IMR-90 (cell line): ENCODE measurements at regions not wholly inside any gene's neighbourhood (a gene's known extent, or its start where the extent isn't known, plus 50 kb on each side); places are given as distances from the start of the nearest gene placed in this dataset.

Experiments used
- ATAC-seq: fragments of 200-7000 bp; cut with Tn5 transposase; 2 replicates; pipeline ENCODE4 v1.9.1; 2020; ENCODE audit warnings: low read depth, mild to moderate bottlenecking, moderate library complexity
- BruUV-seq: library from RNA; stranded (reverse); fragments of 400-500 nt; replicated peaks from 2 replicates; lab custom pipeline; 2021; lab: Mats Ljungman, UMichigan
- CTCF ChIA-PET: fragments of 300-600 bp; formaldehyde crosslinking; extraction: SDS; loops from one replicate; lab custom pipeline; 2021; ENCODE audit warnings: antibody characterized with exemption; lab: Yijun Ruan, JAX
- POLR2A ChIA-PET: fragments of 300-600 bp; sonication (Branson Sonifier 250); formaldehyde crosslinking; loops from one replicate; lab custom pipeline; 2022; ENCODE audit warnings: antibody characterized with exemption; ENCODE audit not compliant: unreplicated experiment; lab: Charles Lee
- DNase-seq: peaks from one replicate; pipeline ENCODE4 v3.0.0; 2013
- H2AFZ ChIP-seq: replicated peaks from 2 replicates; pipeline ENCODE3; 2013; ENCODE audit warnings: low read length, mild to moderate bottlenecking; ENCODE audit not compliant: poor library complexity
- H2AK5ac ChIP-seq: 2 replicates; pipeline ENCODE4 v1.6.1; 2013; ENCODE audit warnings: low read depth, low read length, inconsistent platforms
- H2AK9ac ChIP-seq: replicated peaks from 2 replicates; pipeline ENCODE3; 2013; ENCODE audit warnings: mild to moderate bottlenecking, low read depth, low read length, moderate library complexity; ENCODE audit not compliant: poor library complexity
- H2BK120ac ChIP-seq: 2 replicates; pipeline ENCODE4 v1.6.1; 2013; ENCODE audit warnings: low read depth, low read length, inconsistent platforms
- H2BK15ac ChIP-seq: 3 replicates; pipeline ENCODE4 v1.6.1; 2013; ENCODE audit warnings: low read depth, low read length, inconsistent platforms
- H2BK20ac ChIP-seq: 2 replicates; pipeline ENCODE4 v1.6.1; 2013; ENCODE audit warnings: low read depth, mild to moderate bottlenecking, inconsistent platforms, low read length, moderate library complexity
- H2BK5ac ChIP-seq: 2 replicates; pipeline ENCODE4 v1.6.1; 2013; ENCODE audit warnings: mild to moderate bottlenecking, low read depth, low read length, inconsistent platforms; ENCODE audit not compliant: poor library complexity, severe bottlenecking
- H3K14ac ChIP-seq: replicated peaks from 2 replicates; pipeline ENCODE4 v1.6.1; 2013; ENCODE audit warnings: low read depth, low read length, inconsistent platforms
- H3K18ac ChIP-seq: 2 replicates; pipeline ENCODE4 v1.6.1; 2013; ENCODE audit warnings: low read depth, low read length, control low read depth
- H3K23ac ChIP-seq: 2 replicates; pipeline ENCODE4 v1.6.1; 2013; ENCODE audit warnings: low read depth, low read length, inconsistent platforms
- H3K27ac ChIP-seq: 2 replicates; pipeline ENCODE4 v1.5.1; 2013; ENCODE audit warnings: mild to moderate bottlenecking, control low read depth, low read length; ENCODE audit not compliant: insufficient read depth
- H3K27me3 ChIP-seq: 2 replicates; pipeline ENCODE4 v1.6.1; 2013; ENCODE audit warnings: low read length; ENCODE audit not compliant: control insufficient read depth, insufficient read depth
- H3K36me3 ChIP-seq: 2 replicates; pipeline ENCODE4 v1.6.1; 2013; ENCODE audit warnings: low read length, mixed read lengths; ENCODE audit not compliant: control insufficient read depth, insufficient read depth
- H3K4ac ChIP-seq: 2 replicates; pipeline ENCODE4 v1.6.1; 2013; ENCODE audit warnings: low read depth, low read length, inconsistent platforms
- H3K4me1 ChIP-seq: 2 replicates; pipeline ENCODE4 v1.6.1; 2013; ENCODE audit warnings: low read length, mixed read lengths; ENCODE audit not compliant: control insufficient read depth, insufficient read depth
- H3K4me2 ChIP-seq: 2 replicates; pipeline ENCODE4 v1.6.1; 2013; ENCODE audit warnings: low read depth, mild to moderate bottlenecking, control low read depth, low read length, moderate library complexity
- H3K4me3 ChIP-seq: 2 replicates; pipeline ENCODE4 v1.5.1; 2013; ENCODE audit warnings: low read depth, mild to moderate bottlenecking, control low read depth, low read length, moderate library complexity; ENCODE audit not compliant: insufficient read depth
- H3K56ac ChIP-seq: 2 replicates; pipeline ENCODE4 v1.6.1; 2013; ENCODE audit warnings: low read length, inconsistent platforms; ENCODE audit not compliant: insufficient read depth; ENCODE audit errors: extremely low read depth
- H3K79me1 ChIP-seq, 2 experiments: 2 replicates each; pipeline ENCODE4 v1.6.1; 2013; ENCODE audit warnings: low read length in 2 of 2, inconsistent platforms in 1 of 2, low read depth in 1 of 2
- H3K9ac ChIP-seq: 2 replicates; pipeline ENCODE4 v1.6.1; 2013; ENCODE audit warnings: low read depth, low read length, control low read depth
- H3K9me1 ChIP-seq: 2 replicates; pipeline ENCODE4 v1.6.1; 2013; ENCODE audit warnings: low read length, inconsistent platforms; ENCODE audit not compliant: insufficient read depth
- H3K9me3 ChIP-seq: 2 replicates; pipeline ENCODE4 v1.6.1; 2013; ENCODE audit warnings: low read length; ENCODE audit not compliant: control insufficient read depth, insufficient read depth
- H4K20me1 ChIP-seq: 2 replicates; pipeline ENCODE4 v1.6.1; 2013; ENCODE audit warnings: low read length, inconsistent platforms; ENCODE audit not compliant: insufficient read depth
- H4K5ac ChIP-seq: 2 replicates; pipeline ENCODE4 v1.6.1; 2013; ENCODE audit warnings: mild to moderate bottlenecking, low read depth, low read length, control low read depth
- H4K8ac ChIP-seq, 2 experiments: 2 replicates each; pipeline ENCODE4 v1.6.1; 2013; ENCODE audit warnings: low read depth in 2 of 2, low read length in 2 of 2, control low read depth in 1 of 2, inconsistent platforms in 1 of 2
- H4K91ac ChIP-seq: 2 replicates; pipeline ENCODE4 v1.6.1; 2013; ENCODE audit warnings: low read depth, low read length, inconsistent platforms; ENCODE audit not compliant: insufficient read depth
- ELK1 ChIP-seq: fragments of 150-350 bp; IDR thresholded peaks from 2 replicates; pipeline ENCODE4 v1.6.1; 2016; ENCODE audit warnings: low read depth, mild to moderate bottlenecking, low read length, moderate library complexity, borderline replicate concordance
- FOS ChIP-seq: fragments of 150-350 bp; IDR thresholded peaks from 2 replicates; pipeline ENCODE4 v1.6.1; 2016; ENCODE audit warnings: low read depth, low read length
- POLR2A ChIP-seq: IDR thresholded peaks from 2 replicates; pipeline ENCODE4 v1.6.1; 2012; ENCODE audit warnings: mild to moderate bottlenecking, low read depth, low read length
- RAD21 ChIP-seq: IDR thresholded peaks from 2 replicates; pipeline ENCODE4 v1.6.1; 2012; ENCODE audit warnings: low read length, improper control_type of control experiment
- RCOR1 ChIP-seq: IDR thresholded peaks from 2 replicates; pipeline ENCODE4 v1.6.1; 2012; ENCODE audit warnings: mild to moderate bottlenecking, low read length, improper control_type of control experiment; ENCODE audit not compliant: insufficient replicate concordance
- RFX5 ChIP-seq: IDR thresholded peaks from 2 replicates; pipeline ENCODE4 v1.8.0; 2012; ENCODE audit warnings: low read depth, mild to moderate bottlenecking, low read length, moderate library complexity
- WGBS, 2 experiments: methylation state at CpG; one replicate each; pipeline versions ENCODE4 v1.1.5 to v1.1.7; 2013; ENCODE audit warnings: missing lambda C conversion rate in 2 of 2; ENCODE audit not compliant: insufficient read length in 1 of 2; ENCODE audit errors: extremely low coverage in 2 of 2; 5-methylcytosine and 5-hydroxymethylcytosine counted together
- dilution Hi-C: fragments of 300-500 bp; cut with HindIII; formaldehyde crosslinking; loops from one replicate; pipeline ENCODE4 v1.14.3; 2018; ENCODE audit warnings: low sequenced_read_pairs; ENCODE audit not compliant: unreplicated experiment
- in situ Hi-C: fragments of 300-500 bp; cut with MboI; formaldehyde crosslinking; loops from 3 replicates; pipeline ENCODE4 v1.14.3; 2019; ENCODE audit warnings: low sequenced_read_pairs, inconsistent platforms, mixed read lengths
- intact Hi-C: fragments of 100-400 bp; cut with micrococcal nuclease; formaldehyde crosslinking; loops from 2 replicates; pipeline ENCODE4 v1.10.0; 2022

GRCh38 chr5:125377141-125377540 lies 630.7 kb upstream of the ZNF608 start:
- H4K8ac ChIP-seq = no peak overlapping the region
- no peak overlapping the region for H2BK5ac ChIP-seq
- TF ChIP-seq RCOR1 (no peak), FOS (no peak), POLR2A (no peak), RAD21 (no peak), RFX5 (no peak), ELK1 (no peak)
- no peaks in the 10 kb centered on the region for H3K9me1 ChIP-seq
- no peak overlapping the region for H3K4me3 ChIP-seq
- H3K27me3 ChIP-seq = no peaks in the 10 kb centered on the region
- H2AFZ ChIP-seq = no peak overlapping the region
- no peak overlapping the region for H3K9ac ChIP-seq
- H3K4me2 ChIP-seq = no peak overlapping the region
- no TSS peak for BruUV-seq
- intact Hi-C loops (no loop called here), dilution Hi-C loops (no loop called here), in situ Hi-C loops (no loop called here)
- no peak overlapping the region for H2BK15ac ChIP-seq
- H4K91ac ChIP-seq = no peak overlapping the region
- H4K20me1 ChIP-seq = no peaks in the 10 kb centered on the region
- CTCF ChIA-PET = no interaction called here
- no peak overlapping the region for H2AK9ac ChIP-seq
- no peak overlapping the region for H3K14ac ChIP-seq
- H3K27ac ChIP-seq = no peak overlapping the region
- no peak overlapping the region for H3K18ac ChIP-seq
- H3K9me3 ChIP-seq = no peaks in the 10 kb centered on the region
- H3K23ac ChIP-seq = no peak overlapping the region
- no peaks in the 10 kb centered on the region for H3K79me1 ChIP-seq
- no peak for ATAC-seq
- no peak overlapping the region for H3K56ac ChIP-seq
- POLR2A ChIA-PET = no interaction called here
- H3K4ac ChIP-seq = no peak overlapping the region
- H3K36me3 ChIP-seq = no peaks in the 10 kb centered on the region
- DNase-seq = no peak
- no peak overlapping the region for H2AK5ac ChIP-seq
- no peaks in the 10 kb centered on the region for H3K4me1 ChIP-seq
- H2BK20ac ChIP-seq = no peak overlapping the region
- no CpG with 5 or more reads among the region's 1 CpG for WGBS, 2 experiments
- no peak overlapping the region for H2BK120ac ChIP-seq
- H4K5ac ChIP-seq = no peak overlapping the region
